Large intestine (tissue), 3 donors: ENCODE measurements at regions not wholly inside any gene's neighbourhood (a gene's known extent, or its start where the extent isn't known, plus 50 kb on each side); places are given as distances from the start of the nearest gene placed in this dataset.
A peak's percentile ranks its signal among the peaks of the same experiment; 100 is the strongest.

Source experiments
- DNase-seq, 2 donors: peaks; one replicate each; pipeline versions ENCODE4 v3.0.0 to v3.0.0-alpha.2; 2013
- H3K27ac ChIP-seq: one replicate; pipeline ENCODE4 v1.5.1; 2013; ENCODE audit warnings: low read length
- H3K27me3 ChIP-seq: 2 replicates; pipeline ENCODE4 v1.6.1; 2013; ENCODE audit warnings: low read length; ENCODE audit not compliant: control insufficient read depth, insufficient read depth
- H3K36me3 ChIP-seq: 2 replicates; pipeline ENCODE4 v1.6.1; 2013; ENCODE audit warnings: low read length; ENCODE audit not compliant: control insufficient read depth, insufficient read depth
- H3K4me1 ChIP-seq: one replicate; pipeline ENCODE4 v1.6.1; 2013; ENCODE audit warnings: low read length; ENCODE audit not compliant: control insufficient read depth, insufficient read depth
- H3K4me3 ChIP-seq: one replicate; pipeline ENCODE4 v1.5.1; 2013; ENCODE audit warnings: low read length
- H3K9me3 ChIP-seq: one replicate; pipeline ENCODE4 v1.6.1; 2013; ENCODE audit warnings: mild to moderate bottlenecking, low read depth, low read length, moderate library complexity; ENCODE audit not compliant: control insufficient read depth
- WGBS: methylation state at CpG from one replicate; pipeline ENCODE4 v1.1.5; 2013; ENCODE audit warnings: low lambda C conversion rate; ENCODE audit not compliant: insufficient coverage; 5-methylcytosine and 5-hydroxymethylcytosine counted together

- no peaks in the 10 kb centered on the region for H3K9me3 ChIP-seq
- no peaks in the 10 kb centered on the region for H3K4me1 ChIP-seq
- no peaks in the 10 kb centered on the region for H3K36me3 ChIP-seq
- H3K27ac ChIP-seq = no peak overlapping the region
- no peaks in the 10 kb centered on the region for H3K27me3 ChIP-seq
- no peak overlapping the region for H3K4me3 ChIP-seq
- no peak for DNase-seq
Observed at GRCh38 chr18:37980556-37980955, 415.0 kb upstream of the CELF4 start.

GRCh38 chr18:37975446-37975845, 409.8 kb upstream of the CELF4 start:
- WGBS = 100% methylated on average over 1 of the region's 1 CpG
- H3K9me3 ChIP-seq = no peaks in the 10 kb centered on the region
- H3K4me3 ChIP-seq = no peak overlapping the region
- DNase-seq = no peak
- no peak overlapping the region for H3K27ac ChIP-seq
- no peaks in the 10 kb centered on the region for H3K4me1 ChIP-seq
- no peaks in the 10 kb centered on the region for H3K36me3 ChIP-seq
- no peaks in the 10 kb centered on the region for H3K27me3 ChIP-seq

- Histone ChIP-seq H3K9me3 (no peaks in the 10 kb centered on the region), H3K27me3 (no peaks in the 10 kb centered on the region), H3K36me3 (no peaks in the 10 kb centered on the region), H3K4me3 (no peak overlapping the region), H3K4me1 (no peaks in the 10 kb centered on the region), H3K27ac (no peak overlapping the region)
- DNase-seq = no peak
- WGBS = no CpG with 5 or more reads among the region's 1 CpG
Observed at GRCh38 chr18:37967261-37967660, 401.7 kb upstream of the CELF4 start.

- DNase-seq = no peak
- no peaks in the 10 kb centered on the region for H3K36me3 ChIP-seq
- no peaks in the 10 kb centered on the region for H3K9me3 ChIP-seq
- H3K27ac ChIP-seq = no peak overlapping the region
- H3K4me1 ChIP-seq = no peaks in the 10 kb centered on the region
- no CpG with 5 or more reads among the region's 1 CpG for WGBS
- no peak overlapping the region for H3K4me3 ChIP-seq
- H3K27me3 ChIP-seq = no peaks in the 10 kb centered on the region
Observed at GRCh38 chr18:37965572-37965970, 400.0 kb upstream of the CELF4 start.

GRCh38 chr18:37964885-37965571, 399.4 kb upstream of the CELF4 start:
- no CpG with 5 or more reads among the region's 2 CpGs for WGBS
- no peaks in the 10 kb centered on the region for H3K27me3 ChIP-seq
- H3K36me3 ChIP-seq = no peaks in the 10 kb centered on the region
- no peak overlapping the region for H3K4me3 ChIP-seq
- no peaks in the 10 kb centered on the region for H3K9me3 ChIP-seq
- H3K27ac ChIP-seq = no peak overlapping the region
- H3K4me1 ChIP-seq = no peaks in the 10 kb centered on the region
- no peak for DNase-seq

- DNase-seq = no peak
- H3K36me3 ChIP-seq = no peaks in the 10 kb centered on the region
- no peaks in the 10 kb centered on the region for H3K9me3 ChIP-seq
- H3K4me3 ChIP-seq = no peak overlapping the region
- no CpG with 5 or more reads among the region's 3 CpGs for WGBS
- no peak overlapping the region for H3K27ac ChIP-seq
- H3K4me1 ChIP-seq = no peaks in the 10 kb centered on the region
- H3K27me3 ChIP-seq = no peaks in the 10 kb centered on the region
Observed at GRCh38 chr18:37963837-37964236, 398.2 kb upstream of the CELF4 start.

- no peak overlapping the region for H3K4me3 ChIP-seq
- H3K4me1 ChIP-seq = no peaks in the 10 kb centered on the region
- no peak for DNase-seq
- H3K27me3 ChIP-seq = no peaks in the 10 kb centered on the region
- no CpG with 5 or more reads among the region's 9 CpGs for WGBS
- H3K36me3 ChIP-seq = no peaks in the 10 kb centered on the region
- no peak overlapping the region for H3K27ac ChIP-seq
- H3K9me3 ChIP-seq = no peaks in the 10 kb centered on the region
Observed at GRCh38 chr18:37962316-37962966, 396.8 kb upstream of the CELF4 start.

GRCh38 chr18:37958499-37958898, 392.9 kb upstream of the CELF4 start:
- 67% methylated on average over 1 of the region's 3 CpGs for whole genome bisulfite sequencing
- Histone ChIP-seq H3K4me1 (no peaks in the 10 kb centered on the region), H3K27me3 (no peaks in the 10 kb centered on the region), H3K4me3 (no peak overlapping the region), H3K9me3 (no peaks in the 10 kb centered on the region), H3K36me3 (no peaks in the 10 kb centered on the region), H3K27ac (no peak overlapping the region)
- peak in 1 of 2 donors; percentile 18 for DNase-seq

- H3K4me1 ChIP-seq = no peaks in the 10 kb centered on the region
- H3K9me3 ChIP-seq = no peaks in the 10 kb centered on the region
- no peaks in the 10 kb centered on the region for H3K36me3 ChIP-seq
- H3K27me3 ChIP-seq = no peaks in the 10 kb centered on the region
- 86% methylated on average over 1 of the region's 4 CpGs for WGBS
- DNase-seq = no peak
- no peak overlapping the region for H3K4me3 ChIP-seq
- no peak overlapping the region for H3K27ac ChIP-seq
Observed at GRCh38 chr18:37956902-37957301, 391.3 kb upstream of the CELF4 start.

GRCh38 chr18:37956020-37956419, 390.4 kb upstream of the CELF4 start:
- H3K27ac ChIP-seq = no peak overlapping the region
- no peaks in the 10 kb centered on the region for H3K36me3 ChIP-seq
- H3K9me3 ChIP-seq = no peaks in the 10 kb centered on the region
- H3K4me3 ChIP-seq = no peak overlapping the region
- H3K4me1 ChIP-seq = no peaks in the 10 kb centered on the region
- no CpG with 5 or more reads among the region's 2 CpGs for whole genome bisulfite sequencing
- DNase-seq = no peak
- no peaks in the 10 kb centered on the region for H3K27me3 ChIP-seq

- DNase-seq = no peak
- Histone ChIP-seq H3K9me3 (no peaks in the 10 kb centered on the region), H3K27ac (no peak overlapping the region), H3K27me3 (no peaks in the 10 kb centered on the region), H3K4me3 (no peak overlapping the region), H3K4me1 (no peaks in the 10 kb centered on the region), H3K36me3 (no peaks in the 10 kb centered on the region)
- WGBS = no CpG with 5 or more reads among the region's 2 CpGs
Observed at GRCh38 chr18:37955201-37955600, 389.6 kb upstream of the CELF4 start.
